Prostate gland (tissue), 2 donors: ENCODE measurements at regions not wholly inside any gene's neighbourhood (a gene's known extent, or its start where the extent isn't known, plus 50 kb on each side); places are given as distances from the start of the nearest gene placed in this dataset.

Experiments used
- DNase-seq: peaks from one replicate; pipeline ENCODE4 v3.0.0-alpha.2; 2019; ENCODE audit warnings: low spot score
- H3K27ac ChIP-seq, 2 donors: fragments of 200-600 bp; sonication (generic); 2 replicates each; pipeline ENCODE4 v1.5.1; 2017 to 2019
- H3K27me3 ChIP-seq: fragments of 200-600 bp; sonication (generic); replicated peaks from 2 replicates; pipeline ENCODE4 v1.5.1; 2019; ENCODE audit not compliant: insufficient read depth
- H3K36me3 ChIP-seq, 2 donors: fragments of 200-600 bp; sonication (generic); 1 replicate in 1 of 2; 2 replicates in 1 of 2; pipeline versions ENCODE4 v1.5.1 to v1.8.1; 2017 to 2019
- H3K4me1 ChIP-seq: fragments of 200-600 bp; sonication (generic); replicated peaks from 2 replicates; pipeline ENCODE4 v1.5.1; 2019
- H3K4me3 ChIP-seq, 2 donors: fragments of 200-600 bp; sonication (generic); 2 replicates each; pipeline ENCODE4 v1.5.1; 2017 to 2019
- H3K9me3 ChIP-seq: fragments of 200-600 bp; sonication (generic); 2 replicates; pipeline ENCODE4 v1.5.1; 2017
- CTCF ChIP-seq, 4 experiments: fragments of 200-600 bp in 2 of 4; fragments of 450-650 bp in 2 of 4; sonication (generic) in 2 of 4; IDR thresholded peaks; 1 replicate in 3 of 4; 2 replicates in 1 of 4; pipeline ENCODE4 v1.5.1; 2016 to 2019; ENCODE audit warnings: antibody characterized with exemption in 4 of 4, mild to moderate bottlenecking in 2 of 4, moderate library complexity in 2 of 4
- POLR2A ChIP-seq: fragments of 450-650 bp; IDR thresholded peaks from one replicate; pipeline ENCODE4 v1.6.1; 2016; ENCODE audit warnings: antibody characterized with exemption, mild to moderate bottlenecking
- POLR2AphosphoS5 ChIP-seq: sonication (generic); formaldehyde crosslinking; IDR thresholded peaks from one replicate; pipeline ENCODE4 v1.6.1; 2017; ENCODE audit warnings: antibody characterized with exemption
- WGBS: methylation state at CpG from one replicate; pipeline ENCODE4 v1.1.5; 2018; 5-methylcytosine and 5-hydroxymethylcytosine counted together
- intact Hi-C: fragments of 100-400 bp; cut with DNase I; formaldehyde crosslinking; loops from one replicate; pipeline ENCODE4 v1.14.2; 2022

- H3K4me3 ChIP-seq, result no peak overlapping the region
- H3K9me3 ChIP-seq, result no peaks in the 10 kb centered on the region
- intact Hi-C loops, result no loop called here
- no peaks in the 10 kb centered on the region for H3K27me3 ChIP-seq
- no peaks in the 10 kb centered on the region for H3K4me1 ChIP-seq
- TF ChIP-seq POLR2A, result no peak
- TF ChIP-seq POLR2AphosphoS5, result no peak
- TF ChIP-seq CTCF (IDR thresholded peaks at IDR 0.05), result no peak
- DNase-seq, result no peak
- H3K36me3 ChIP-seq, result no peaks in the 10 kb centered on the region
- H3K27ac ChIP-seq, result no peak overlapping the region
- 62% methylated on average over 4 of the region's 4 CpGs for WGBS
Measured at GRCh38 chr20:21867811-21868210, 162.3 kb downstream of the PAX1 start.

- 13% methylated on average over 1 of the region's 1 CpG for WGBS
- intact Hi-C loops, result no loop called here
- H3K9me3 ChIP-seq, result no peaks in the 10 kb centered on the region
- no peak for TF ChIP-seq POLR2A
- TF ChIP-seq POLR2AphosphoS5, result no peak
- TF ChIP-seq CTCF (IDR thresholded peaks at IDR 0.05), result no peak
- H3K27ac ChIP-seq, result no peak overlapping the region
- H3K36me3 ChIP-seq, result no peaks in the 10 kb centered on the region
- no peak for DNase-seq
- no peaks in the 10 kb centered on the region for H3K27me3 ChIP-seq
- no peak overlapping the region for H3K4me3 ChIP-seq
- no peaks in the 10 kb centered on the region for H3K4me1 ChIP-seq
Measured at GRCh38 chr20:21867353-21867752, 161.9 kb downstream of the PAX1 start.

GRCh38 chr20:21862956-21863355, 157.5 kb downstream of the PAX1 start:
- Histone ChIP-seq H3K27ac (no peak overlapping the region), H3K9me3 (no peaks in the 10 kb centered on the region), H3K4me1 (no peaks in the 10 kb centered on the region), H3K27me3 (no peaks in the 10 kb centered on the region), H3K36me3 (no peaks in the 10 kb centered on the region), H3K4me3 (no peak overlapping the region)
- 95% methylated on average over 10 of the region's 10 CpGs for WGBS
- no peak for TF ChIP-seq CTCF (IDR thresholded peaks at IDR 0.05)
- no peak for TF ChIP-seq POLR2AphosphoS5
- TF ChIP-seq POLR2A, result no peak
- no peak for DNase-seq
- intact Hi-C loops, result no loop called here

- no peak for TF ChIP-seq POLR2A
- no peak for TF ChIP-seq POLR2AphosphoS5
- no peak for TF ChIP-seq CTCF (IDR thresholded peaks at IDR 0.05)
- Histone ChIP-seq H3K27ac (no peak overlapping the region), H3K4me1 (no peaks in the 10 kb centered on the region), H3K27me3 (no peaks in the 10 kb centered on the region), H3K36me3 (no peaks in the 10 kb centered on the region), H3K4me3 (no peak overlapping the region), H3K9me3 (no peaks in the 10 kb centered on the region)
- DNase-seq, result no peak
- WGBS, result 40% methylated on average over 10 of the region's 10 CpGs
- intact Hi-C loops, result no loop called here
Measured at GRCh38 chr20:21862259-21862946, 156.9 kb downstream of the PAX1 start.

- H3K9me3 ChIP-seq, result no peaks in the 10 kb centered on the region
- intact Hi-C loops, result no loop called here
- TF ChIP-seq POLR2A (no peak), CTCF (IDR thresholded peaks at IDR 0.05) (no peak), POLR2AphosphoS5 (no peak)
- H3K4me1 ChIP-seq, result no peaks in the 10 kb centered on the region
- no peaks in the 10 kb centered on the region for H3K36me3 ChIP-seq
- no peak for DNase-seq
- H3K27ac ChIP-seq, result no peak overlapping the region
- no peak overlapping the region for H3K4me3 ChIP-seq
- 73% methylated on average over 2 of the region's 2 CpGs for WGBS
- H3K27me3 ChIP-seq, result peaks cover 5% of the 10 kb centered on the region
Measured at GRCh38 chr20:21840991-21841390, 135.5 kb downstream of the PAX1 start.
